ENCODE measurements at regions not wholly inside any gene's neighbourhood (a gene's known extent, or its start where the extent isn't known, plus 50 kb on each side); places are given as distances from the start of the nearest gene placed in this dataset.

GRCh38 chr7:94054130-94054529 is 50.0 kb upstream of the BET1 start:
- 46 to 51% methylated on average over 4 of the region's 4 CpGs for WGBS, 2 donors
- peaks cover 0 to 4% (median 0%) of the 10 kb centered on the region in 4 donors for H3K4me1 ChIP-seq
- no peak overlapping the region for H3K4me3 ChIP-seq
- H3K36me3 ChIP-seq = no peaks in the 10 kb centered on the region
- TF ChIP-seq EP300 (IDR thresholded peaks at IDR 0.05) (no peak), POLR2A (IDR thresholded peaks at IDR 0.05) (no peak), CTCF (IDR thresholded peaks at IDR 0.05) (no peak)
- DNase-seq (ENCODE audit: low spot score in 2 of 2) = no peak
- H3K27ac ChIP-seq = no peak overlapping the region
- H3K9me3 ChIP-seq = no peaks in the 10 kb centered on the region
- no peaks in the 10 kb centered on the region for H3K27me3 ChIP-seq

DNA sequence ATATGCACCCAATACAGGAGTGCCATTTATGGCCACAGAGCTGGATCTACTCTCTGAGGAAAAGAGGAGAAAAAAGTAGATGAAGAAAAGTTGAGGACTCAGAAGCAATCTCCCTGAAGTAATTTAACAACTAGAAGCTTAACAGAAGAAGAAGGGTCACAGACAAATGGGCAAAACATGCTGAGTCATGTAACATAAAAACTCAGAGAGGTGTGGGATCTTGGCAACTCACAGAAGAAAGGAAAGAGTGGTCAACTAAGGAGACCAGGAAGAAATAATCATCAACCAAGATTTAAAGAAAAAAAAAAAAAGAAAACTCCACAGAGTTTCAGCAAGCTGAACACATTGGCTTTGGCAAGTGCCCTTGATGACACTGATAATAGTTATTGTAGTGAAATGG is 51.8 kb upstream of the BET1 start:
- Histone ChIP-seq H3K27ac (no peak overlapping the region), H3K36me3 (no peaks in the 10 kb centered on the region), H3K27me3 (no peaks in the 10 kb centered on the region), H3K9me3 (no peaks in the 10 kb centered on the region), H3K4me1 (peaks cover 0 to 4% (median 0%) of the 10 kb centered on the region in 4 donors), H3K4me3 (no peak overlapping the region)
- no peak for DNase-seq (ENCODE audit: low spot score in 2 of 2)
- no peak for TF ChIP-seq CTCF (IDR thresholded peaks at IDR 0.05)
- TF ChIP-seq POLR2A (IDR thresholded peaks at IDR 0.05) = no peak
- TF ChIP-seq EP300 (IDR thresholded peaks at IDR 0.05) = no peak

GRCh38 chr7:94056796-94057207 is 52.6 kb upstream of the BET1 start:
- no peak for TF ChIP-seq POLR2A (IDR thresholded peaks at IDR 0.05)
- TF ChIP-seq EP300 (IDR thresholded peaks at IDR 0.05) = no peak
- no peak for TF ChIP-seq CTCF (IDR thresholded peaks at IDR 0.05)
- Histone ChIP-seq H3K27me3 (no peaks in the 10 kb centered on the region), H3K4me1 (peaks cover 0 to 4% (median 0%) of the 10 kb centered on the region in 4 donors), H3K9me3 (no peaks in the 10 kb centered on the region), H3K36me3 (no peaks in the 10 kb centered on the region), H3K27ac (no peak overlapping the region), H3K4me3 (no peak overlapping the region)
- WGBS, 2 donors = 50 to 60% methylated on average over 3 of the region's 3 CpGs
- no peak for DNase-seq (ENCODE audit: low spot score in 2 of 2)

- TF ChIP-seq EP300 (IDR thresholded peaks at IDR 0.05) (no peak), CTCF (IDR thresholded peaks at IDR 0.05) (no peak), POLR2A (IDR thresholded peaks at IDR 0.05) (no peak)
- no peaks in the 10 kb centered on the region for H3K36me3 ChIP-seq
- H3K27ac ChIP-seq = no peak overlapping the region
- WGBS, 2 donors = 90 to 99% methylated on average over 4 of the region's 4 CpGs
- H3K4me3 ChIP-seq = no peak overlapping the region
- H3K9me3 ChIP-seq = no peaks in the 10 kb centered on the region
- peaks cover 0 to 4% (median 0%) of the 10 kb centered on the region in 4 donors for H3K4me1 ChIP-seq
- no peak for DNase-seq (ENCODE audit: low spot score in 2 of 2)
- no peaks in the 10 kb centered on the region for H3K27me3 ChIP-seq
These were observed 53.8 kb upstream of the BET1 start for GRCh38 chr7:94057955-94058354.

DNA sequence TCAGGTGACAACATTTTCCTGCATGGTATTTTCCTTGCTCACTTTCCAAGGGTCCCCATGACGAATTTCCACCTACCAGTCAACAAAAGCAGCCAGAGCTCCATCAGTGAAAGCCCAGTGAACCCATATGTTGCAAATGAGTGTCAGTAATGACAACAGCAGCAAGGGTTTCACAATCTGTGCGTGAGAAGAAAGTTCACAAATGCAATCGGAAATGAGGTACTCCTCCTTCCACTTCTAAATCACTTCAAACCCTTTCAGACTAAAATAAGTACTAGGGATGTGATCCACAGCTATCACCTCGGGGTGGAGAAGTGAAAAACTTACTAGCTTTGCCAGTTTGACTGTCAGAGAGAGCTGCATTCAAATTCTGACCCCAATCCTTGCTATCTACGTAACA is 55.6 kb upstream of the BET1 start:
- no peak for DNase-seq (ENCODE audit: low spot score in 2 of 2)
- Histone ChIP-seq H3K4me1 (no peaks in the 10 kb centered on the region), H3K27ac (no peak overlapping the region), H3K4me3 (no peak overlapping the region), H3K27me3 (no peaks in the 10 kb centered on the region), H3K9me3 (no peaks in the 10 kb centered on the region), H3K36me3 (no peaks in the 10 kb centered on the region)
- WGBS, 2 donors = 65 to 72% methylated on average over 5 of the region's 5 CpGs
- TF ChIP-seq CTCF (IDR thresholded peaks at IDR 0.05) = no peak
- TF ChIP-seq POLR2A (IDR thresholded peaks at IDR 0.05) = no peak
- TF ChIP-seq EP300 (IDR thresholded peaks at IDR 0.05) = no peak

All from tibial nerve (tissue), 4 donors.